EL (cell line): ENCODE measurements at regions not wholly inside any gene's neighbourhood (a gene's known extent, or its start where the extent isn't known, plus 50 kb on each side); places are given as distances from the start of the nearest gene placed in this dataset.
"Not testable (repeated sequence)": the region's sequence is repeated elsewhere in the genome, so short reads cannot be mapped to it uniquely, and the experiment has no call there.

Experiments
- DNase-seq: peaks from one replicate; pipeline ENCODE4 v3.0.0-alpha.2; 2016

- DNase-seq, result no peak
These were observed 212.6 kb upstream of the MOCS1 start for GRCh38 chr6:40146902-40147301.

- DNase-seq, result no peak
These were observed 205.2 kb upstream of the MOCS1 start for GRCh38 chr6:40139447-40139846.

DNA sequence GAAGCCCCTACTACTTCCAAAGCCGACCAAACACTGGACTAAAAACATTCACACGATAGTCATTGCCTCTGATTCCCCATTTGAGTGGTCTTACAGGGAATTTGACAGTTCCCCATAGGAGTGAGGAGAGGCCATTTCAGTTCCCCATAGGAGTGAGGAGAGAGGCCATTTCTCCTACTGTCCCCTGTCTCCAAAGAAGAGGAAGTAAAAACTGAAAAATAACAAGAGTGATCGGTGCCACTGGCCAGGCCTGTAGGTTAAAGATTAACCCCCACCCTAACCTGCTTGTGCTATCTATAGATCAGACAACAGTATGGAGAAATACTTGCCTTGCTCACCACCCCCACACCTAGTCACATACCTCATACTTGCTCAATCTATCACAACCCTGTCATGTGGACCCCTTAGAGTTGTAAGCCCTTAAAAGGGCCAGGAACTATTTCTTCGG lies 204.0 kb upstream of the MOCS1 start:
- no peak for DNase-seq

GRCh38 chr6:40135491-40136072 lies 201.3 kb upstream of the MOCS1 start:
- no peak for DNase-seq

GRCh38 chr6:40133981-40134380 lies 199.7 kb upstream of the MOCS1 start:
- not testable (repeated sequence) for DNase-seq

GRCh38 chr6:40131675-40132074 lies 197.4 kb upstream of the MOCS1 start:
- no peak for DNase-seq

DNA sequence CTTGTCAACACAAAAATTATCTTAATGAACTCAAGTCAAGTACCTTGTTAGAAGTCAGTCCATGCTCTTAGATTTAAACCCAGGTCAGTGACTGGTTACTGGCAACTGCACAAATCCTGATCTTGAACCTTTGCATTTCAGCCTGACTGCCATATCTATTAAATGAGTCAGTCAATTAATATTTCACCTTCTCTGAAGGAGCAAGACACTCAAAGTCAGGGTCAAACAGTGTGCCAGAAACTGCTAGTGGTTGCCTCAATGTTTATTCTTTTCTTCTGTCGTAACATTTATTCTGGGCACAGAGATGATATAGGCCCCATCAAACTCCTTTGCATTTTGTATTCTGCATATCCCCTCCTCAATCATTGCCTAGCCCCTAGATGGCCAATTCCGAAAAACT lies 193.9 kb upstream of the MOCS1 start:
- DNase-seq, result no peak

- DNase-seq, result no peak
These were observed 191.6 kb upstream of the MOCS1 start for GRCh38 chr6:40125680-40126394.

DNA sequence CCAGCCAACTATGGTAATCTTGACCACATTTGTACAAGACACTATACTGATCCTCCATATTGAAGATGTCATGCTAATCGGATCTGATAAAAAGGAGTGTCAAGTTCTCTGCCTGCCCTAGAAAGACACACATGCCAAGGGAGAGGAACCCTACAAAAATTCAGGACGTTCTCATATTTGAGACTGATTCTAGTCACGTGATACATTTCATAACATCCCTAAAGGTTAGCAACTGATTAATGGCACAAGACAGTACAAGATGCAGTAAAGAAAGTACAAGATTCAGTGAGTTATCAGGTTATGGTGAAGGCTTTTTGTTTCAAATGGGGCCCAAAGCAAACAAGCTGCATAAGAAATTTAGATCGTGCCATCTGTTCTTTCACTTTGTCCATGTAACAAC lies 190.7 kb upstream of the MOCS1 start:
- DNase-seq, result no peak

DNA sequence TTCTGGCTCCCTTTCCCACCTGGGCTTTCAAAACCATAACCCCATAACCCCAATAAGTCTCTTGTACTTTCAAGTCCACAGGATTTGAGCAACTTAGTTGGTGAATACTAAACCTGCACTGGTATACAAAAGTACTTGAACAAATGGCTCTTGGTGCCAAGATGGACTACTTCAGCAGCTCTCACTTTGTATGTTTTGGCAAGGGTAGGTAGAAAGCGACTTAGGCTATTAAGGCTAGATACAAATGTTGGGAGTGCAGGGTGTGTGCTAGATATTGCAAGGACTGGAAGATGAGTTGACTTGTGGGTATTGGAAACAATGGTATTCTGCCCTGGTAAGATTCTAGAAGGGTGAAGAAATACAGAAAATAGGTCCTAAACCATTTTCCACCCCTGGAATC lies 182.6 kb upstream of the MOCS1 start:
- no peak for DNase-seq

GRCh38 chr6:40112350-40112749 lies 178.1 kb upstream of the MOCS1 start:
- no peak for DNase-seq

- no peak for DNase-seq
These were observed 174.5 kb upstream of the MOCS1 start for GRCh38 chr6:40108736-40109135.

GRCh38 chr6:40106840-40107239 lies 172.6 kb upstream of the MOCS1 start:
- DNase-seq, result no peak

DNA sequence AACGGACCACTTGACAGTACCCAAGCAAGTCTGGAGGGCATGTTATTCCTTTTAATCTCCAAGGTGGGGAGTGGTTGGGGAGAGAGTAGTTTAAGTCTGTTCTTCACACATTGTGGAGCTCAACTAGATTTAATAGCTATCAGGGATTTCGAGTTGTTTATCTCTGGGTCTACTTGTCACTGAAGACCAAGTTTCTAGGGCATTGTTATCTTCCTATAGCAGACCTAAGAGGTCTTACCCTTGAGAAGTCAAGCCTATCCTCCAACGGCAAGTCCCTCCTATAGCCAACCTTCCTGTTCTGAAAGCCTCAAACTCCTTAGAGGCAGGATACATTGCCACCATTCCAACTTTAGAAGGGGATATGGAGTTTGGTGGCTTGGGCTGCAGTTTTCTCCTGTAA lies 164.5 kb upstream of the MOCS1 start:
- no peak for DNase-seq

- DNase-seq, result no peak
These were observed 163.3 kb upstream of the MOCS1 start for GRCh38 chr6:40097590-40097989.

- DNase-seq, result no peak
These were observed 149.1 kb upstream of the MOCS1 start for GRCh38 chr6:40083141-40083920.

DNA sequence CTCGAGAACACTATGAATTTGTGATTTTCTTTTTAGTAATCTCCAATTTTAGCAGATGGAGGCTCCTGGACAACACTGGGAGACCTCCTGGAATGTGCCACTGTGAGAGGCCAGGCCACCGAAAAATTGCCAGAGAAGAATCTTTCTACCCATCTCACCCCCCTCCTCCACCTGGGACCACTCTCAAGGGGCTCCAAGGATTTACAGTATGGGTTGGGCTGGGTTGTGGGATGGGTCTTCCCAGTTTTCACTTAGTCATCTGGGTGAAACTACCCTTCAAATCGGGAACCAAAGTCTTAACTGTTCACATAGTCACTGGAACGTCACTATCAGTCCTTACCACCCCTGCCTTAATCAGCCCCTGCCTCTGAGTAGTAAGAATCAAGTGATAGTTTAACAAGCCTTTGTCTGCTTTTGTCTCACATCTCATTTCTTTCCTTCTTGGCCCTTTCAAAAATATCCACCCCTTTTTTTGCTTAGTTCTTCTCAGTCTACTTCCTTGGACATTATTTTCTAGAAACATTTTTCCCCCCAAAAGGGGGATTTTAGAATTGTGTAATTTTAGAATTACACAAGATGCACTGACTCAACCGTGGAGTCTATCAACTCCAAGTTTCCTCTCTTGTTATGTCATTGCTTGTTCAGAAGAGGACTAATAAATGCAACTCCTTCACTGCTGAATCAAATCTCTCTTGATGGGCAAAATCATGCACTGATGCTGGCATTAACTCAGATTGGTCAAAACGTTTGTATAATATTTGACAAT lies 148.2 kb upstream of the MOCS1 start:
- DNase-seq, result no peak

- no peak for DNase-seq
These were observed 143.5 kb upstream of the MOCS1 start for GRCh38 chr6:40077736-40078135.

DNA sequence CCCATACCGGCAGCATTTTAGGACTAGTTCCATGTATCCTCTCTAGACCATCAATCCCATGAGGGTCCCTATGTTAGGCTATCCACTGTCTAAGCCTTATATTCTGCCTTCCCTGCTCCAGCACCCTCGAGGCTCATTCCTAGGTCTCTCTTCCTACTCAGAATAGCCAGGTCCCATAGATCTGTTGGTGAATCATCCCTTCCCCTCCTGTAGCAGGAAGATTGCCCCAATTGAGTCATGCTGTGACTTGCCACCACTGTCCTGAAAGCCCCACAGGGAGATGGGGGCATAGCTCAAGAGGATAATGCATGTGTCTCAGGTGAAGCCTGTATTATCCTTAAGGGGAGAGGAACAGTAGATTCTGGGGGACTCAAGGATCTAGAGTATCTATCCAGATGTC lies 143.1 kb upstream of the MOCS1 start:
- DNase-seq, result no peak

DNA sequence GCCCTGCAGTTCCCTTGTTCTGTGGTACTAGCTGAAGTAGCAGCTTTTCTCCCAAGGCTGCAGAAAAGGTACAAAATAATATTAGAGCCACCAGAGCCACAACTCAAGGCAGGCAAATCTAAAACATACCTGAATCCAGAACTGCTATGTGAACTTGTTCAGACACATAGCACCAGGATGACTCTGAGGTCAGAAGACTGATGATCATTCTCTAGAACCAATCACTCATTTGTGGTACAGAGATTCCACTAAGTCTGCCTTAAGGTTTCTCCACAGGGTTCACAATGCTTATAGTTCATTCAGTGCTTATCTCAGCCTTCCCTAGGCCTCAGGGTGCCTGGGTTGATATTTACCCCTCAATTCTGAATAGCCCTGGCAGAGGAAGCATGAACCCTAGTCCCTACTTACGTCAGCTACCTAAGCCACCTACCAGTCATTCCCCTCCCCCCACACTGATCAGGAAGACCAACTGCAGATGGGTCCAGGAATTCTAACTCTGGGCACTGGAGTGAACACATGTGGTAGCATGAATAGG lies 140.9 kb upstream of the MOCS1 start:
- DNase-seq, result no peak

GRCh38 chr6:40074306-40075055 lies 140.2 kb upstream of the MOCS1 start:
- DNase-seq, result no peak

DNA sequence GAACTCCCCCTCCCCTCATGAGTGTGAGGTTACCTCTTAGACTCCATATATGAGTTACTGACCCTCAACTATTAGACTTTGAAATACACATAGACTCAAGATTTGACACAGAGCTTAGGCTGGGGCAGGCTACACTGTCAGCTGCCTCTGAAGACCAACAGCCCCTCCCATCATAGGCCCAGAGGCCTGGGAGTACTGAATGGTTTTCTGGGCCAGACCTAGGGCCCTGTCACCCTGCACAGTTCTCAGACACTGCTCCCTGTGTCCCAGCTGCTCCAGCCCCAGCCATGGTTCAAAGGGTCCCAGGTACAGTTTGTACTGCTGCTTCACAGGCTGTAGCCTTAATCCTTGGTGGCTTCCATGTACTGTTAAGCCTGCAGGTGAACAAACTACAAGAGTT lies 132.1 kb upstream of the MOCS1 start:
- no peak for DNase-seq
